NCI-H2196 treated with DMSO at 0.1 percent for 48 hours (cell line): ENCODE measurements at regions not wholly inside any gene's neighbourhood (a gene's known extent, or its start where the extent isn't known, plus 50 kb on each side); places are given as distances from the start of the nearest gene placed in this dataset.

ENCODE experiments used
- DNase-seq: peaks from one replicate; lab custom pipeline; 2025; ENCODE audit not compliant: unreplicated experiment; lab: John Stamatoyannopoulos, UW

- DNase-seq, result no peak
Observed at GRCh38 chr16:86052115-86052670, 153.2 kb downstream of the IRF8 start.

GRCh38 chr16:86052926-86053325 lies 154.0 kb downstream of the IRF8 start:
- DNase-seq, result no peak

- DNase-seq, result no peak
Observed at GRCh38 chr16:86059253-86060171, 160.6 kb downstream of the IRF8 start.

- DNase-seq, result no peak
Observed at GRCh38 chr16:86060381-86061317, 161.7 kb downstream of the IRF8 start.

DNA sequence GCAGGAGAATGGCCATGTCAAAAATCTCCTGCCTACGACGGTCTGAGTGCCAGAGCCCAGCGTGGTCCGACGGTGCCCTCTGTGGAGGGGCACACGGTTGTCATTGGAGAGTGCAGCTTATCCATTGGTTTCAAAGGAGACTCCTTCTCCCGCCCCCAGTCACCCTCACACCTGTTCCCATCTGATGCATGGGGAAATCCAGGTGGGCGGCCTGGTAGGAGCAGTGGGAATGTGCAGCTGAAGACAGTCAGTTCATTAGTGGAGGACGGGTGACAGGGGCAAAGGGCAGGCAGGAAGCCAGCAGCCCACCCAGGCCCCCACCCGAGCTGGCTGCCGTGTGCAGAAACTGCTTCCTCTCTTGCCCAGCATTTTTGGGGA lies 162.3 kb downstream of the IRF8 start:
- DNase-seq, result no peak

GRCh38 chr16:86061721-86062120 lies 162.8 kb downstream of the IRF8 start:
- no peak for DNase-seq

DNA sequence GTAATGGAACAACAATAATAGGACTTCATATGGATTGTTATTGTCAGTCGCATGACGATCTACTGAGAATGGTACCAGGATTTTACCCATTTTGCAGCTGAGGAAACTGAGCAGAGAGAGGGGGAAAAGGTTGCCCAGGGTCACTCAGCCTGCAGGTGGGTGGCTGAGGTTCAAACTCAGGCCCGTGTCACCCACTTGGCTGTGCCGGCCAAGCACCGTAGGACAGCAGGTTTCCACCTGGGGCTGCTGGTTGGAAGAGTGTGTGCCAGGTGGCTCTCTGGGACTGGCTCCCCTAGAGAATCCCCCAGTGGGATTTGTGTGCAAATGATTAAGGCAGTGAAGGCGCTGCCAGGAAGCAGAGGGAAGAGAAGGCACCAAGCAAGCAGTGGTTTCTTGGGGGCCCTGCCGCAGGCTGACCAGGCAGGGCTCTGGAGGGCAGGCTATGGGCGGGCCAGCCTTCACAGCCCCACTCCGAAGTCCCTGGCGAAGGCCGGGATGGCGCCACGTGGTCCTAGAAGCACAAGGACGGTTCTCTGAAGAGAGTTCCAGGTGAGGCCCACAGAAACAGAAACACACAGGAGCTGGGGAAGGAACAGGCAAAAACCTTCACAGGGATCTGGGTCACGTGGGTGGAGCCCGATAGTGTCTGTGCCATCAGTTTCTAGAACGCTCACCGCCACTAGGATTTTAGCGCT lies 163.5 kb downstream of the IRF8 start:
- DNase-seq, result no peak

DNA sequence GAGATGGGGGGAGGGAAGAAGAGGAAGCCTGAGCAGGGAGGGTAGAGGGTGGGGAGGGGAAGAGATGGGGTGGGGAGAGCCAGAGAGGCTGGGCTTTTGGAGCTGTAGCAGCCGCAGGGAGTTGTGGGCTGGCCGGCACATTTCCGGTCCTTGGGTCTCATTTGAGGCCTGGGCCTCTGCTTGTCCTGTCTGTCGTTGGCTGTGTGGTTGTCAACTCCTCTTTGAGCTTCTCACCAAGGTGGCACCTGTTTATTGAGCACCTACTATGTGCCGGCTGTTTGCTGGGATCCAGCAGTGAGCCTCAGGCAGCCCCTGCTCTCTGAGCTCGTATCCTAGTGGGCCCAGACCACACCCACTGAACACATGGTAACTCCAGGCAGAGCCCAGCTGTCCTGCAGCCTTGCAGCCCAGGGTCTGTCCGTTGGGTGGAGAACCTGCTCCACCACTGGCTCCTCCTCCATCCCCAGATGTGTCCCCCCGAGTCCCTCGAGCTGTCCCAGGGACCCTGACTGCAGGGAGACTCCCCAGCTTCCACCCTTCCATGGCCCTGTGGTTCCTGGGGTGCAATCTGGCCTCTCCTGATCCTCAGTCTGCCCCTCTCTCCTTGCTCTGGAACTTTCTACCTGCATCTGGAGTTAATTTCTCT lies 164.9 kb downstream of the IRF8 start:
- no peak for DNase-seq

DNA sequence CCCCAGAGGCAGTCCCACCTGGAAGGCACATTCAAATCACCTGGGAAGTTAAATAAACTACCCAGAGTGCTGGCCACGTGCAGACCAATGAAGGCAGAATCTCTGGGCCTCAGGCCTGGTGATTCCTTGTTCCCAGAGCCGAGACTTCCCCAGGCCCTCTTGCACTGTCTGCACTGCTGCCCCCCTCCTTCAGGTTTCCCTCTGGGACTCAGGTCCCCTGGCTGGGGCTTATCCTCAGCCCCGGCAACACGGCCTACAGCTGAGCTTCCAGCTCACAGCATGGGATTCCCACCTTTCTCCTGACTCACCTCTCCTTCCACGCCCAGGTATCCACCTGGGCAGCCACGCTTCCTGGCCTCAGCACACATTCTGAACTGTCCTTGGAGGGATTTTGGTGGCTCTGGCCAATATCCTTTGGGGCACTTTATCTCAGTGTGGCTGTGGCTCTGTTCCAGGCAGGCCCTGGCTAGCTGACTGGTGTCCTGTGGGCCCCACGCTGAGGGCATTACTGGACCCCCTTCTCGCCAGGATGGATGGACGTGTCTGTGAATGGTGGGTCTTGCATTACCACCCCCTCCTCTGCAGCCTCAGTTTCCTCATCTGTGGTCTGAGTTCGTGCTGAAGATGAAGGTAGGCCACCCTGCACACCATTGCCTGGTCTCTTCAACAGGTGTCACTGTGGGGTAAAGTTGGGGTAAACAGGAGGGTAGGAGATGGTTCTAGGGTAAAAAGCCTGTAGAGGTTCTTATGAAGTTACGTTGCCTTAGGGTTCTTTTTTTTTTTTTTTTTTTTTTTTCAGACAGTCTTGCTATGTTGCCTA lies 165.7 kb downstream of the IRF8 start:
- no peak for DNase-seq

DNA sequence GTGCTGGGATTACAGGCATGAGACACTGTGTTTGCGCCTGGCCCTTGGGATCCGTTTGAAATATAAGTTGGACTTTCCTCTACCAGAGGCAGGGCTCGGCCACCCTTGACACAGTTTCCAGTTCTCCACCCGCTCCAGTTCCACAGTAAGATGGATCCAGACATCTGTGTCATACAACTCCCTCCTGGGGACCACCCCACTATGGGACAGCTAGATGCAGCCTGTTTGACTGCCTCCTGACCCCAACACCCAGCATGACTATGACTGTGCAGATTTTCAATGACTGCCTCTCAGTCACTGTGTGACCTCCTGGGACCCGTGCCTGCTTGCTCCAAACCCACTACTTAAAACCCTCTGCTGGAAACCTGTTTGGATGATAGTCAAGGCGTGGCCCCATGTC lies 166.7 kb downstream of the IRF8 start:
- no peak for DNase-seq

DNA sequence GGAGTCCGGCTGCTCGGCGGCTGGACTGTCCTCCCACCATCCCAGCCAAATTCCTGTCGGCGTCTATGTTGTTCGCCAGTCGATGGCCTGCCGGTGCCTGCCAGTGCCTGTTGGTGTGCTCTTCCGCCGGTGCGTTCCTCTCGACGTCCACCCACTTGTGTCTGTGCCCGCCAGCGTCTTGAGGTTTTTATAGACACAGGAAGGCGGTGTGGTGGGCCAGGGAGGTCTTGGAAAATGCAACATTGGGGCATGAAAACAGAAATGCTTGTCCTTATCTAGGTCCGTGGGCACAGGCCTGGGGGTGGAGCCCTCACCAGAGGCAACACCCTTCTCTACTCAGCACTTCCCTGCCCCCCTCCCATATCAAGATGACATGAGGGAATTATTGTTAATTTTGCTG lies 167.8 kb downstream of the IRF8 start:
- no peak for DNase-seq

GRCh38 chr16:86067516-86067915 lies 168.6 kb downstream of the IRF8 start:
- DNase-seq, result no peak

- DNase-seq, result no peak
Observed at GRCh38 chr16:86067936-86068335, 169.0 kb downstream of the IRF8 start.

GRCh38 chr16:86068722-86069121 lies 169.8 kb downstream of the IRF8 start:
- no peak for DNase-seq

- DNase-seq, result no peak
Observed at GRCh38 chr16:86069736-86070298, 170.9 kb downstream of the IRF8 start.

GRCh38 chr16:86070484-86070883 lies 171.5 kb downstream of the IRF8 start:
- DNase-seq, result no peak

- DNase-seq, result no peak
Observed at GRCh38 chr16:86070971-86071370, 172.0 kb downstream of the IRF8 start.

- DNase-seq, result no peak
Observed at GRCh38 chr16:86071611-86072240, 172.8 kb downstream of the IRF8 start.
